Right atrium auricular region (tissue), 2 donors: ENCODE measurements at regions not wholly inside any gene's neighbourhood (a gene's known extent, or its start where the extent isn't known, plus 50 kb on each side); places are given as distances from the start of the nearest gene placed in this dataset.

Experiments
- DNase-seq: peaks from one replicate; pipeline ENCODE4 v3.0.0-alpha.2; 2019; ENCODE audit warnings: low spot score
- H3K27ac ChIP-seq, 2 donors: fragments of 200-600 bp; sonication (generic); 1 replicate in 1 of 2; 2 replicates in 1 of 2; pipeline ENCODE4 v1.5.1; 2016 to 2019
- H3K27me3 ChIP-seq, 2 donors: fragments of 200-600 bp; sonication (generic); one replicate each; pipeline versions ENCODE4 v1.5.1 to v1.6.0; 2017 to 2019
- H3K36me3 ChIP-seq: fragments of 200-600 bp; sonication (generic); one replicate; pipeline ENCODE4 v1.5.1; 2016
- H3K4me1 ChIP-seq, 2 donors: fragments of 200-600 bp; sonication (generic); one replicate each; pipeline versions ENCODE4 v1.5.1 to v1.6.0; 2017 to 2019
- H3K4me3 ChIP-seq, 2 donors: fragments of 200-600 bp; sonication (generic); 1 replicate in 1 of 2; 2 replicates in 1 of 2; pipeline ENCODE4 v1.5.1; 2017 to 2019; ENCODE audit warnings: mild to moderate bottlenecking in 1 of 2, moderate library complexity in 1 of 2
- H3K9me3 ChIP-seq, 2 donors: fragments of 200-600 bp; sonication (generic); one replicate each; pipeline ENCODE4 v1.5.1; 2019
- TF ChIP-seq, protein P1 (sequence below), 2 donors: fragments of 200-600 bp; sonication (generic); IDR thresholded peaks; one replicate each; pipeline ENCODE4 v1.5.1; 2019; ENCODE audit warnings: antibody characterized with exemption in 2 of 2

GRCh38 chr3:11696054-11696453 lies 52.3 kb upstream of the VGLL4 start:
- Histone ChIP-seq H3K4me1 (peaks cover 0 to 5% of the 10 kb centered on the region in 2 donors), H3K4me3 (no peak overlapping the region), H3K9me3 (no peaks in the 10 kb centered on the region), H3K36me3 (peaks cover 14% of the 10 kb centered on the region), H3K27ac (no peak overlapping the region), H3K27me3 (no peaks in the 10 kb centered on the region)
- TF ChIP-seq, protein P1, sequence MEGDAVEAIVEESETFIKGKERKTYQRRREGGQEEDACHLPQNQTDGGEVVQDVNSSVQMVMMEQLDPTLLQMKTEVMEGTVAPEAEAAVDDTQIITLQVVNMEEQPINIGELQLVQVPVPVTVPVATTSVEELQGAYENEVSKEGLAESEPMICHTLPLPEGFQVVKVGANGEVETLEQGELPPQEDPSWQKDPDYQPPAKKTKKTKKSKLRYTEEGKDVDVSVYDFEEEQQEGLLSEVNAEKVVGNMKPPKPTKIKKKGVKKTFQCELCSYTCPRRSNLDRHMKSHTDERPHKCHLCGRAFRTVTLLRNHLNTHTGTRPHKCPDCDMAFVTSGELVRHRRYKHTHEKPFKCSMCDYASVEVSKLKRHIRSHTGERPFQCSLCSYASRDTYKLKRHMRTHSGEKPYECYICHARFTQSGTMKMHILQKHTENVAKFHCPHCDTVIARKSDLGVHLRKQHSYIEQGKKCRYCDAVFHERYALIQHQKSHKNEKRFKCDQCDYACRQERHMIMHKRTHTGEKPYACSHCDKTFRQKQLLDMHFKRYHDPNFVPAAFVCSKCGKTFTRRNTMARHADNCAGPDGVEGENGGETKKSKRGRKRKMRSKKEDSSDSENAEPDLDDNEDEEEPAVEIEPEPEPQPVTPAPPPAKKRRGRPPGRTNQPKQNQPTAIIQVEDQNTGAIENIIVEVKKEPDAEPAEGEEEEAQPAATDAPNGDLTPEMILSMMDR (IDR thresholded peaks at IDR 0.05), result no peak
- DNase-seq, result peak; percentile 9
